Activated CD8-positive, alpha-beta T cell treated with anti-CD3 and anti-CD28 coated beads for 36 hours (primary cell): ENCODE measurements at regions not wholly inside any gene's neighbourhood (a gene's known extent, or its start where the extent isn't known, plus 50 kb on each side); places are given as distances from the start of the nearest gene placed in this dataset.

Source experiments
- ATAC-seq: fragments of 200-7000 bp; cut with Tn5 transposase; one replicate; pipeline ENCODE4 v1.10.0; 2021; ENCODE audit warnings: mild to moderate bottlenecking, moderate library complexity
- CTCF ChIA-PET: fragments of 350-600 bp; sonication (Branson Sonifier 250); formaldehyde crosslinking; loops from one replicate; lab custom pipeline; 2021; ENCODE audit warnings: antibody characterized with exemption; lab: Charles Lee
- POLR2A ChIA-PET: fragments of 350-600 bp; sonication (Branson Sonifier 250); formaldehyde crosslinking; loops from one replicate; lab custom pipeline; 2021; ENCODE audit warnings: antibody characterized with exemption; lab: Charles Lee
- DNase-seq: peaks from one replicate; pipeline ENCODE4 v3.0.0-alpha.2; 2020
- H3K27ac Mint-ChIP-seq: one replicate; pipeline ENCODE4 v1.8.0; 2021; ENCODE audit warnings: mild to moderate bottlenecking, mixed read lengths
- H3K27me3 Mint-ChIP-seq: one replicate; pipeline ENCODE4 v1.8.0; 2021; ENCODE audit warnings: mixed read lengths
- H3K36me3 Mint-ChIP-seq: one replicate; pipeline ENCODE4 v1.8.0; 2021; ENCODE audit warnings: low read depth, mixed read lengths
- H3K4me1 Mint-ChIP-seq: one replicate; pipeline ENCODE4 v1.8.0; 2021; ENCODE audit warnings: low read depth, mixed read lengths
- H3K4me3 Mint-ChIP-seq: one replicate; pipeline ENCODE4 v1.8.0; 2021; ENCODE audit warnings: mild to moderate bottlenecking, moderate library complexity, mixed read lengths
- H3K9me3 Mint-ChIP-seq: one replicate; pipeline ENCODE4 v1.8.0; 2021; ENCODE audit warnings: mixed read lengths
- CTCF ChIP-seq: fragments of 200-600 bp; IDR thresholded peaks from one replicate; pipeline ENCODE4 v1.8.0; 2022; ENCODE audit warnings: antibody characterized with exemption, mild to moderate bottlenecking
- intact Hi-C: fragments of 100-400 bp; cut with micrococcal nuclease; formaldehyde crosslinking; loops from one replicate; pipeline ENCODE4 v1.10.0; 2022

GRCh38 chr6:9487128-9487527 is 927.7 kb downstream of the TFAP2A start:
- H3K9me3 Mint-ChIP-seq: peaks cover 2% of the 10 kb centered on the region
- DNase-seq (no peak), ATAC-seq (no peak)
- TF ChIP-seq CTCF: no peak
- no peak overlapping the region for H3K27ac Mint-ChIP-seq
- no peak overlapping the region for H3K4me3 Mint-ChIP-seq
- POLR2A ChIA-PET: no interaction called here
- no peaks in the 10 kb centered on the region for H3K36me3 Mint-ChIP-seq
- CTCF ChIA-PET: no interaction called here
- no peaks in the 10 kb centered on the region for H3K27me3 Mint-ChIP-seq
- H3K4me1 Mint-ChIP-seq: no peaks in the 10 kb centered on the region
- intact Hi-C loops: no loop called here

GRCh38 chr6:9485992-9486391 is 928.9 kb downstream of the TFAP2A start:
- CTCF ChIA-PET: no interaction called here
- H3K4me1 Mint-ChIP-seq: no peaks in the 10 kb centered on the region
- no peak overlapping the region for H3K4me3 Mint-ChIP-seq
- DNase-seq: no peak
- no peak overlapping the region for H3K27ac Mint-ChIP-seq
- ATAC-seq: no peak
- no peaks in the 10 kb centered on the region for H3K27me3 Mint-ChIP-seq
- peaks cover 5% of the 10 kb centered on the region for H3K9me3 Mint-ChIP-seq
- POLR2A ChIA-PET: no interaction called here
- no peaks in the 10 kb centered on the region for H3K36me3 Mint-ChIP-seq
- intact Hi-C loops: no loop called here
- TF ChIP-seq CTCF: no peak

GRCh38 chr6:9484686-9485085 is 930.2 kb downstream of the TFAP2A start:
- POLR2A ChIA-PET: no interaction called here
- ATAC-seq (no peak), DNase-seq (no peak)
- H3K27ac Mint-ChIP-seq: no peak overlapping the region
- CTCF ChIA-PET: no interaction called here
- H3K27me3 Mint-ChIP-seq: no peaks in the 10 kb centered on the region
- H3K4me3 Mint-ChIP-seq: no peak overlapping the region
- H3K4me1 Mint-ChIP-seq: no peaks in the 10 kb centered on the region
- H3K9me3 Mint-ChIP-seq: peaks cover 5% of the 10 kb centered on the region
- H3K36me3 Mint-ChIP-seq: no peaks in the 10 kb centered on the region
- no peak for TF ChIP-seq CTCF
- intact Hi-C loops: no loop called here

GRCh38 chr6:9484091-9484490 is 930.8 kb downstream of the TFAP2A start:
- ChIA-PET CTCF (no interaction called here), POLR2A (no interaction called here)

More at GRCh38 chr6:9484091-9484490, 930.8 kb downstream of the TFAP2A start:
- H3K36me3 Mint-ChIP-seq: no peaks in the 10 kb centered on the region
- intact Hi-C loops: no loop called here
- peaks cover 5% of the 10 kb centered on the region for H3K9me3 Mint-ChIP-seq
- ATAC-seq (no peak), DNase-seq (no peak)
- no peak overlapping the region for H3K27ac Mint-ChIP-seq
- TF ChIP-seq CTCF: no peak
- H3K27me3 Mint-ChIP-seq: no peaks in the 10 kb centered on the region
- H3K4me3 Mint-ChIP-seq: no peak overlapping the region
- H3K4me1 Mint-ChIP-seq: no peaks in the 10 kb centered on the region
